WTC11 (cell line): ENCODE measurements at regions not wholly inside any gene's neighbourhood (a gene's known extent, or its start where the extent isn't known, plus 50 kb on each side); places are given as distances from the start of the nearest gene placed in this dataset.

Experiments used
- ATAC-seq: fragments of 200-7000 bp; cut with Tn5 transposase; 2 replicates; pipeline ENCODE4 v1.10.0; 2021; ENCODE audit warnings: mild to moderate bottlenecking, moderate library complexity
- CTCF ChIA-PET: fragments of 300-600 bp; sonication (Branson Sonifier 250); formaldehyde crosslinking; loops from one replicate; lab custom pipeline; 2021; ENCODE audit warnings: antibody characterized with exemption; lab: Charles Lee
- POLR2A ChIA-PET: fragments of 350-600 bp; sonication (Branson Sonifier 250); formaldehyde crosslinking; loops from one replicate; lab custom pipeline; 2021; ENCODE audit warnings: antibody characterized with exemption; lab: Charles Lee
- DNase-seq: peaks from one replicate; pipeline ENCODE4 v3.0.0; 2021; ENCODE audit warnings: low spot score
- H3K27ac Mint-ChIP-seq: 2 replicates; pipeline ENCODE4 v1.8.0; 2021; ENCODE audit warnings: mixed read lengths
- H3K27me3 Mint-ChIP-seq: 2 replicates; pipeline ENCODE4 v1.8.0; 2021; ENCODE audit warnings: low read depth, mild to moderate bottlenecking, moderate library complexity, mixed read lengths
- H3K36me3 Mint-ChIP-seq: 2 replicates; pipeline ENCODE4 v1.8.0; 2021; ENCODE audit warnings: mixed read lengths
- H3K4me1 Mint-ChIP-seq: 2 replicates; pipeline ENCODE4 v1.8.0; 2022; ENCODE audit warnings: mixed read lengths
- H3K4me3 Mint-ChIP-seq: 2 replicates; pipeline ENCODE4 v1.8.0; 2021; ENCODE audit warnings: mild to moderate bottlenecking, moderate library complexity, mixed read lengths
- H3K9me3 Mint-ChIP-seq: 2 replicates; pipeline ENCODE4 v1.8.0; 2021; ENCODE audit warnings: mixed read lengths
- ATF2 ChIP-seq: sonication (generic); formaldehyde crosslinking; IDR thresholded peaks from 2 replicates; pipeline ENCODE4 v1.8.1; 2022; ENCODE audit warnings: low read depth, missing genetic modification reagents, borderline replicate concordance
- CBFB ChIP-seq: sonication (generic); formaldehyde crosslinking; IDR thresholded peaks from 2 replicates; pipeline ENCODE4 v1.8.1; 2022; ENCODE audit warnings: mild to moderate bottlenecking, low read depth, missing genetic modification reagents
- ELF4 ChIP-seq: sonication (generic); formaldehyde crosslinking; IDR thresholded peaks from 2 replicates; pipeline ENCODE4 v1.8.1; 2022; ENCODE audit warnings: low read depth, mild to moderate bottlenecking, moderate library complexity, missing genetic modification reagents
- ESRRA ChIP-seq: sonication (generic); formaldehyde crosslinking; IDR thresholded peaks from 2 replicates; pipeline ENCODE4 v1.8.1; 2022; ENCODE audit warnings: mild to moderate bottlenecking, missing genetic modification reagents, borderline replicate concordance
- FOXK1 ChIP-seq: sonication (generic); formaldehyde crosslinking; IDR thresholded peaks from 2 replicates; pipeline ENCODE4 v1.8.0; 2022; ENCODE audit warnings: mild to moderate bottlenecking, moderate library complexity, missing genetic modification reagents
- GABPB1 ChIP-seq: sonication (generic); formaldehyde crosslinking; IDR thresholded peaks from 2 replicates; pipeline ENCODE4 v1.8.1; 2023; ENCODE audit warnings: mild to moderate bottlenecking, missing genetic modification reagents
- IRF2 ChIP-seq: sonication (generic); formaldehyde crosslinking; IDR thresholded peaks from 2 replicates; pipeline ENCODE4 v1.8.0; 2022; ENCODE audit warnings: low read depth, missing genetic modification reagents, borderline replicate concordance
- KAT7 ChIP-seq: sonication (generic); formaldehyde crosslinking; IDR thresholded peaks from 2 replicates; pipeline ENCODE4 v1.8.1; 2023; ENCODE audit warnings: missing genetic modification reagents, mild to moderate bottlenecking, borderline replicate concordance
- NFATC4 ChIP-seq: fragments of 250-450 bp; sonication (Bioruptor Pico); IDR thresholded peaks from 2 replicates; pipeline ENCODE4 v1.9.0; 2021; ENCODE audit warnings: mild to moderate bottlenecking
- NR1H2 ChIP-seq: sonication (generic); formaldehyde crosslinking; IDR thresholded peaks from 2 replicates; pipeline ENCODE4 v1.9.0; 2021; ENCODE audit warnings: mild to moderate bottlenecking, moderate library complexity, missing genetic modification reagents
- NR3C1 ChIP-seq: sonication (generic); formaldehyde crosslinking; conservative IDR thresholded peaks from 2 replicates; pipeline ENCODE4 v1.8.1; 2023; ENCODE audit warnings: low read depth, mild to moderate bottlenecking, missing genetic modification reagents
- OVOL2 ChIP-seq: fragments of 250-450 bp; sonication (Bioruptor Pico); IDR thresholded peaks from 2 replicates; pipeline ENCODE4 v1.9.0; 2021; ENCODE audit warnings: mild to moderate bottlenecking, borderline replicate concordance
- SMAD3 ChIP-seq: sonication (generic); formaldehyde crosslinking; IDR thresholded peaks from 2 replicates; pipeline ENCODE4 v1.8.0; 2022; ENCODE audit warnings: missing genetic modification reagents, mild to moderate bottlenecking, borderline replicate concordance
- SMAD4 ChIP-seq: sonication (generic); formaldehyde crosslinking; IDR thresholded peaks from 2 replicates; pipeline ENCODE4 v1.8.0; 2022; ENCODE audit warnings: mild to moderate bottlenecking, missing genetic modification reagents
- TCF7 ChIP-seq: sonication (generic); formaldehyde crosslinking; IDR thresholded peaks from 2 replicates; pipeline ENCODE4 v1.8.0; 2022; ENCODE audit warnings: mild to moderate bottlenecking, low read depth, missing genetic modification reagents, moderate library complexity
- ZNF138 ChIP-seq: sonication (generic); formaldehyde crosslinking; conservative IDR thresholded peaks from 2 replicates; pipeline ENCODE4 v1.8.1; 2022; ENCODE audit warnings: mild to moderate bottlenecking, moderate library complexity, missing genetic modification reagents
- ZNF423 ChIP-seq: fragments of 250-450 bp; sonication (Bioruptor Pico); IDR thresholded peaks from 2 replicates; pipeline ENCODE4 v2.1.2; 2022; ENCODE audit warnings: mild to moderate bottlenecking, moderate library complexity
- ZNF512 ChIP-seq: sonication (generic); formaldehyde crosslinking; IDR thresholded peaks from 2 replicates; pipeline ENCODE4 v1.8.1; 2022; ENCODE audit warnings: missing genetic modification reagents, borderline replicate concordance
- ZNF671 ChIP-seq: fragments of 250-450 bp; sonication (Bioruptor Pico); IDR thresholded peaks from 2 replicates; pipeline ENCODE4 v1.8.0; 2021; ENCODE audit warnings: mild to moderate bottlenecking
- TF ChIP-seq, protein P1 (sequence below): sonication (generic); formaldehyde crosslinking; IDR thresholded peaks from 2 replicates; pipeline ENCODE4 v1.8.0; 2023; ENCODE audit warnings: mild to moderate bottlenecking, missing genetic modification reagents
- TF ChIP-seq, protein P2 (sequence below): sonication (generic); formaldehyde crosslinking; IDR thresholded peaks from 2 replicates; pipeline ENCODE4 v1.8.0; 2022; ENCODE audit warnings: mild to moderate bottlenecking, missing genetic modification reagents
- TF ChIP-seq, protein P3 (sequence below): sonication (generic); formaldehyde crosslinking; IDR thresholded peaks from 2 replicates; pipeline ENCODE4 v1.8.1; 2023; ENCODE audit warnings: mild to moderate bottlenecking, missing genetic modification reagents, moderate library complexity

DNA sequence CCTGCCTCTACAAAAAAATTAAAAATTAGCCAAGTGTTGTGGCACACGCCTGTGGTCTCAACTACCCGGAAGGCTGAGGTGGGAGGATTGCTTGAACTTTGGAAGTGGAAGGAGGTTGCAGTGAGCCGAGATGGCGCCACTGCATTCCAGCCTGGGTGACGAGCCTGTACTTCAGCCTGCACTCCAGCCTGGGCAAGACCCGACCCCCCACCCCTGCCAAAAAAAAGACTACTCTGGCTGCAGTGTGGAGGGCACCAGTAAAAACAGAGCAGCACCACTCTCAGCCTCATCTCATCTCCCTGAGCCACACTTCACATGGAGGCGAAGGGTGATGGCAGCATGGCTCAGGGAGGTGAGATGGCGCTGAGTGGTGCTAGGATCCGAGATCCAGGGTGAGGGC lies 50.3 kb upstream of the THY1 start:
- ChIA-PET POLR2A (no interaction called here), CTCF (interaction anchor here (1.2 kb wide), 1 partner anchor 117 kb away, joined by 3 read pairs; no protein-coding TSS in a partner anchor)
- peaks cover 5% of the 10 kb centered on the region; the same call in 1 of the 2 replicates for H3K27me3 Mint-ChIP-seq
- H3K27ac Mint-ChIP-seq = no peak overlapping the region
- peaks cover 27% of the 10 kb centered on the region; the same call in 1 of the 2 replicates for H3K4me1 Mint-ChIP-seq
- no peaks in the 10 kb centered on the region for H3K36me3 Mint-ChIP-seq
- H3K9me3 Mint-ChIP-seq = no peaks in the 10 kb centered on the region
- no peak for ATAC-seq
- no peak overlapping the region for H3K4me3 Mint-ChIP-seq
- TF ChIP-seq NR3C1 (CRISPR knock-in tag) (no peak), IRF2 (CRISPR knock-in tag) (no peak), ESRRA (CRISPR knock-in tag) (no peak), ATF2 (CRISPR knock-in tag) (no peak), ZNF671 (CRISPR knock-in tag) (no peak), OVOL2 (CRISPR knock-in tag) (no peak), ZNF512 (CRISPR knock-in tag) (no peak), SMAD4 (CRISPR knock-in tag) (no peak), KAT7 (no peak), ELF4 (no peak), ZNF423 (CRISPR knock-in tag) (no peak), NFATC4 (CRISPR knock-in tag) (no peak), ZNF138 (no peak)
- TF ChIP-seq, protein P1, sequence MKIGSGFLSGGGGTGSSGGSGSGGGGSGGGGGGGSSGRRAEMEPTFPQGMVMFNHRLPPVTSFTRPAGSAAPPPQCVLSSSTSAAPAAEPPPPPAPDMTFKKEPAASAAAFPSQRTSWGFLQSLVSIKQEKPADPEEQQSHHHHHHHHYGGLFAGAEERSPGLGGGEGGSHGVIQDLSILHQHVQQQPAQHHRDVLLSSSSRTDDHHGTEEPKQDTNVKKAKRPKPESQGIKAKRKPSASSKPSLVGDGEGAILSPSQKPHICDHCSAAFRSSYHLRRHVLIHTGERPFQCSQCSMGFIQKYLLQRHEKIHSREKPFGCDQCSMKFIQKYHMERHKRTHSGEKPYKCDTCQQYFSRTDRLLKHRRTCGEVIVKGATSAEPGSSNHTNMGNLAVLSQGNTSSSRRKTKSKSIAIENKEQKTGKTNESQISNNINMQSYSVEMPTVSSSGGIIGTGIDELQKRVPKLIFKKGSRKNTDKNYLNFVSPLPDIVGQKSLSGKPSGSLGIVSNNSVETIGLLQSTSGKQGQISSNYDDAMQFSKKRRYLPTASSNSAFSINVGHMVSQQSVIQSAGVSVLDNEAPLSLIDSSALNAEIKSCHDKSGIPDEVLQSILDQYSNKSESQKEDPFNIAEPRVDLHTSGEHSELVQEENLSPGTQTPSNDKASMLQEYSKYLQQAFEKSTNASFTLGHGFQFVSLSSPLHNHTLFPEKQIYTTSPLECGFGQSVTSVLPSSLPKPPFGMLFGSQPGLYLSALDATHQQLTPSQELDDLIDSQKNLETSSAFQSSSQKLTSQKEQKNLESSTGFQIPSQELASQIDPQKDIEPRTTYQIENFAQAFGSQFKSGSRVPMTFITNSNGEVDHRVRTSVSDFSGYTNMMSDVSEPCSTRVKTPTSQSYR (CRISPR knock-in tag) = no peak
- TF ChIP-seq, protein P2, sequence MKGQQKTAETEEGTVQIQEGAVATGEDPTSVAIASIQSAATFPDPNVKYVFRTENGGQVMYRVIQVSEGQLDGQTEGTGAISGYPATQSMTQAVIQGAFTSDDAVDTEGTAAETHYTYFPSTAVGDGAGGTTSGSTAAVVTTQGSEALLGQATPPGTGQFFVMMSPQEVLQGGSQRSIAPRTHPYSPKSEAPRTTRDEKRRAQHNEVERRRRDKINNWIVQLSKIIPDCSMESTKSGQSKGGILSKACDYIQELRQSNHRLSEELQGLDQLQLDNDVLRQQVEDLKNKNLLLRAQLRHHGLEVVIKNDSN (CRISPR knock-in tag) = no peak
- DNase-seq = no peak

- H3K27ac Mint-ChIP-seq = no peak overlapping the region; the same call in 1 of the 2 replicates
Observed at GRCh38 chr11:119472856-119473222, 49.9 kb upstream of the THY1 start.

More at GRCh38 chr11:119472856-119473222, 49.9 kb upstream of the THY1 start:
- no peak for TF ChIP-seq SMAD3 (CRISPR knock-in tag)
- no peak for TF ChIP-seq TCF7 (CRISPR knock-in tag)
- TF ChIP-seq CBFB (CRISPR knock-in tag) = no peak
- no peak for TF ChIP-seq SMAD4 (CRISPR knock-in tag)
- no peak for TF ChIP-seq GABPB1
- no peak for TF ChIP-seq NR1H2 (CRISPR knock-in tag)
- TF ChIP-seq FOXK1 = no peak
- TF ChIP-seq KAT7 = no peak
- TF ChIP-seq ZNF671 (CRISPR knock-in tag) = no peak
- TF ChIP-seq, protein P3, sequence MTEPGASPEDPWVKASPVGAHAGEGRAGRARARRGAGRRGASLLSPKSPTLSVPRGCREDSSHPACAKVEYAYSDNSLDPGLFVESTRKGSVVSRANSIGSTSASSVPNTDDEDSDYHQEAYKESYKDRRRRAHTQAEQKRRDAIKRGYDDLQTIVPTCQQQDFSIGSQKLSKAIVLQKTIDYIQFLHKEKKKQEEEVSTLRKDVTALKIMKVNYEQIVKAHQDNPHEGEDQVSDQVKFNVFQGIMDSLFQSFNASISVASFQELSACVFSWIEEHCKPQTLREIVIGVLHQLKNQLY (CRISPR knock-in tag) = no peak
- peaks cover 27% of the 10 kb centered on the region; the same call in 1 of the 2 replicates for H3K4me1 Mint-ChIP-seq
- H3K9me3 Mint-ChIP-seq = no peaks in the 10 kb centered on the region
- ChIA-PET CTCF (interaction anchor here (1.2 kb wide), 1 partner anchor 117 kb away, joined by 3 read pairs; no protein-coding TSS in a partner anchor), POLR2A (no interaction called here)
- DNase-seq (no peak), ATAC-seq (no peak)
- no peaks in the 10 kb centered on the region for H3K36me3 Mint-ChIP-seq
- H3K27me3 Mint-ChIP-seq = peaks cover 5% of the 10 kb centered on the region; the same call in 1 of the 2 replicates
- H3K4me3 Mint-ChIP-seq = no peak overlapping the region
